Transverse colon (tissue), 4 donors: ENCODE measurements at regions not wholly inside any gene's neighbourhood (a gene's known extent, or its start where the extent isn't known, plus 50 kb on each side); places are given as distances from the start of the nearest gene placed in this dataset.

ENCODE experiments used
- DNase-seq: peaks from one replicate; pipeline ENCODE4 v3.0.0-alpha.2; 2019
- H3K27ac ChIP-seq, 4 donors: fragments of 200-600 bp; sonication (generic); 2 replicates each; pipeline ENCODE4 v1.5.1; 2016 to 2018; ENCODE audit warnings: inconsistent platforms in 4 of 4
- H3K27me3 ChIP-seq: fragments of 200-600 bp; sonication (generic); 2 replicates; pipeline ENCODE4 v1.5.1; 2017; ENCODE audit warnings: inconsistent platforms
- H3K36me3 ChIP-seq, 4 donors: fragments of 200-600 bp; sonication (generic); 2 replicates each; pipeline ENCODE4 v1.5.1; 2017 to 2019; ENCODE audit warnings: inconsistent platforms in 4 of 4
- H3K4me1 ChIP-seq, 4 donors: fragments of 200-600 bp; sonication (generic); 2 replicates each; pipeline ENCODE4 v1.5.1; 2017 to 2020; ENCODE audit warnings: inconsistent platforms in 4 of 4
- H3K4me3 ChIP-seq, 4 donors: fragments of 200-600 bp; sonication (generic); 1 replicate in 1 of 4; 2 replicates in 3 of 4; pipeline versions ENCODE4 v1.5.1 to v1.6.1; 2017 to 2019; ENCODE audit warnings: inconsistent platforms in 4 of 4
- H3K9me3 ChIP-seq, 2 donors: fragments of 200-600 bp; sonication (generic); 2 replicates each; pipeline ENCODE4 v1.5.1; 2017 to 2019; ENCODE audit warnings: inconsistent platforms in 2 of 2
- EP300 ChIP-seq: sonication (generic); formaldehyde crosslinking; IDR thresholded peaks from one replicate; pipeline ENCODE4 v1.6.1; 2017; ENCODE audit warnings: antibody characterized with exemption, low read depth
- POLR2A ChIP-seq: fragments of 450-650 bp; IDR thresholded peaks from one replicate; pipeline ENCODE4 v1.6.1; 2016; ENCODE audit warnings: antibody characterized with exemption, mild to moderate bottlenecking, moderate library complexity
- POLR2AphosphoS5 ChIP-seq, 3 donors: sonication (generic); formaldehyde crosslinking; IDR thresholded peaks; one replicate each; pipeline ENCODE4 v1.6.1; 2016; ENCODE audit warnings: antibody characterized with exemption in 3 of 3
- WGBS, 2 donors: methylation state at CpG; one replicate each; pipeline ENCODE4 v1.1.5; 2018; ENCODE audit warnings: low coverage in 1 of 2; 5-methylcytosine and 5-hydroxymethylcytosine counted together
- in situ Hi-C, 4 donors: fragments of 200-750 bp; cut with MboI; loops; one replicate each; pipeline versions ENCODE4 v1.15.0 to v1.15.1; 2017; ENCODE audit warnings: low sequenced_read_pairs in 3 of 4, low pct_ligation_motif_present in 1 of 4, low pct_unique_long_range_greater_than_20kb in 1 of 4
- intact Hi-C: fragments of 100-400 bp; cut with DNase I; formaldehyde crosslinking; loops from one replicate; pipeline ENCODE4 v1.15.1; 2023; ENCODE audit warnings: low total_unique reads
- TF ChIP-seq, protein P1 (sequence below), 5 experiments: fragments of 200-600 bp in 3 of 5; fragments of 450-650 bp in 2 of 5; sonication (generic) in 3 of 5; IDR thresholded peaks; 1 replicate in 2 of 5; 2 replicates in 3 of 5; pipeline ENCODE4 v1.5.1; 2016 to 2017; ENCODE audit warnings: antibody characterized with exemption in 5 of 5, inconsistent platforms in 3 of 5, mild to moderate bottlenecking in 2 of 5, moderate library complexity in 1 of 5

DNA sequence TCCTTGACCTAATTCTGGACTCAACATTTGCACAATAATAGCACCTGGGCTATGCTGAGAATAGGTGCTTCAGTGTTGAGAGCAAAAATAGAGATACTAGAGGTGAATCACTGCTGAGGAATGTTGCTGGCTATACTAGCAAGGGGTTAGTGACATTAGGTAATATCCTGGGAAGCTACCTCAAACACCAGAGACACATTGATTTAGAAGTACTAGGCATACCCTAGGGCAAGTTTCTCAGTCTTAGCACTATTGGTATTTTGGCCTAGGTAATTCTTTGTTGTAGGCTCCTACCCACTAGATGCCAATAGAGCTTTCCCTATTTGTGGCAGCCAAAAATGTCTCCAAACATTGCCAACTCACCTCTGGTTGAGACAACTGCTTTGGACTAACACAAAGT is 484.0 kb upstream of the MBL2 start:
- intact Hi-C loops, result no loop called here
- in situ Hi-C loops, result no loop called here
- Histone ChIP-seq H3K27ac (no peak overlapping the region), H3K9me3 (no peaks in the 10 kb centered on the region), H3K27me3 (no peaks in the 10 kb centered on the region), H3K4me1 (no peaks in the 10 kb centered on the region), H3K4me3 (no peak overlapping the region), H3K36me3 (no peaks in the 10 kb centered on the region)
- DNase-seq, result no peak
- no peak for TF ChIP-seq EP300
- TF ChIP-seq POLR2AphosphoS5 (IDR thresholded peaks at IDR 0.05), result no peak
- TF ChIP-seq, protein P1, sequence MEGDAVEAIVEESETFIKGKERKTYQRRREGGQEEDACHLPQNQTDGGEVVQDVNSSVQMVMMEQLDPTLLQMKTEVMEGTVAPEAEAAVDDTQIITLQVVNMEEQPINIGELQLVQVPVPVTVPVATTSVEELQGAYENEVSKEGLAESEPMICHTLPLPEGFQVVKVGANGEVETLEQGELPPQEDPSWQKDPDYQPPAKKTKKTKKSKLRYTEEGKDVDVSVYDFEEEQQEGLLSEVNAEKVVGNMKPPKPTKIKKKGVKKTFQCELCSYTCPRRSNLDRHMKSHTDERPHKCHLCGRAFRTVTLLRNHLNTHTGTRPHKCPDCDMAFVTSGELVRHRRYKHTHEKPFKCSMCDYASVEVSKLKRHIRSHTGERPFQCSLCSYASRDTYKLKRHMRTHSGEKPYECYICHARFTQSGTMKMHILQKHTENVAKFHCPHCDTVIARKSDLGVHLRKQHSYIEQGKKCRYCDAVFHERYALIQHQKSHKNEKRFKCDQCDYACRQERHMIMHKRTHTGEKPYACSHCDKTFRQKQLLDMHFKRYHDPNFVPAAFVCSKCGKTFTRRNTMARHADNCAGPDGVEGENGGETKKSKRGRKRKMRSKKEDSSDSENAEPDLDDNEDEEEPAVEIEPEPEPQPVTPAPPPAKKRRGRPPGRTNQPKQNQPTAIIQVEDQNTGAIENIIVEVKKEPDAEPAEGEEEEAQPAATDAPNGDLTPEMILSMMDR (IDR thresholded peaks at IDR 0.05), result no peak
- TF ChIP-seq POLR2A, result no peak

DNA sequence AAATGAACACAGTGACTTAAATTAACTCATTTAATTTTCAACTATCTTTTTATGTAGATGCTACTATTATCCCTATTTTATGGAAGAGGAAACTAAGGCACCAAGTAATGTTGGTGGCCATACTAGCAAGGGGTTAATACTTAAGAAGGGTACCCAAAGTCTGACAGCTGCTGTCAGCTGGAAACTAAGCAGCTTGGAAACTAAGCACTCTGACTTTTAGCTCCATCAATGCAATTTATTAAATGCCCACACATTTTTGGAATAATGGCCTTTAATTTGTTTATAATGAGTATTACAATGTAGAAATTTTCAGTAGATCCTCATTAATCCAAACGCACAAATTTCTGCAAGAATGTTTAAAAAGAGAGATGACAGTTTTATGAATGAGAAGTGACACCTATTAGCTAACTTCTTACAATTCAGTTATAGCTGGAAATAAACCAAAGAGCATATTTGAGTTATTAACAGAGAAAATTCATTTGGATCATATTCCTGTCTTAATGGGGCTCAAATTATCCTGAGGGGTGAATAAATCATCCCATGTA is 483.1 kb upstream of the MBL2 start:
- no peak for TF ChIP-seq POLR2A
- TF ChIP-seq, protein P1 (IDR thresholded peaks at IDR 0.05), result no peak
- TF ChIP-seq EP300, result no peak
- no peak for TF ChIP-seq POLR2AphosphoS5 (IDR thresholded peaks at IDR 0.05)

GRCh38 chr10:53253221-53253620 is 480.6 kb upstream of the MBL2 start:
- no peak for TF ChIP-seq POLR2A
- Histone ChIP-seq H3K4me3 (no peak overlapping the region), H3K9me3 (no peaks in the 10 kb centered on the region), H3K27ac (no peak overlapping the region), H3K27me3 (no peaks in the 10 kb centered on the region), H3K36me3 (no peaks in the 10 kb centered on the region), H3K4me1 (no peaks in the 10 kb centered on the region)
- in situ Hi-C loops, result no loop called here
- intact Hi-C loops, result no loop called here
- DNase-seq, result no peak
- WGBS, 2 donors, result 49 to 71% methylated on average over 1 to 3 of the region's 3 CpGs

More for the DNA sequence above, 483.1 kb upstream of the MBL2 start:
- no peaks in the 10 kb centered on the region for H3K27me3 ChIP-seq
- intact Hi-C loops (no loop called here), in situ Hi-C loops (no loop called here)
- 56 to 64% methylated on average over 1 of the region's 1 CpG for WGBS, 2 donors
- no peak for DNase-seq
- no peaks in the 10 kb centered on the region for H3K36me3 ChIP-seq
- no peaks in the 10 kb centered on the region for H3K9me3 ChIP-seq
- H3K4me1 ChIP-seq, result no peaks in the 10 kb centered on the region
- H3K4me3 ChIP-seq, result no peak overlapping the region
- no peak overlapping the region for H3K27ac ChIP-seq

GRCh38 chr10:53239873-53240272 is 467.3 kb upstream of the MBL2 start:
- TF ChIP-seq, protein P1 (IDR thresholded peaks at IDR 0.05), result no peak
- TF ChIP-seq EP300, result no peak
- no peak for TF ChIP-seq POLR2A
- no peak for TF ChIP-seq POLR2AphosphoS5 (IDR thresholded peaks at IDR 0.05)
- 81 to 82% methylated on average over 4 of the region's 4 CpGs for WGBS, 2 donors
- H3K4me3 ChIP-seq, result no peak overlapping the region
- peaks cover 0 to 6% (median 0%) of the 10 kb centered on the region in 4 donors for H3K4me1 ChIP-seq
- no peaks in the 10 kb centered on the region for H3K9me3 ChIP-seq
- H3K36me3 ChIP-seq, result no peaks in the 10 kb centered on the region
- no peak overlapping the region for H3K27ac ChIP-seq
- no peak for DNase-seq
- in situ Hi-C loops (no loop called here), intact Hi-C loops (no loop called here)
- H3K27me3 ChIP-seq, result no peaks in the 10 kb centered on the region

DNA sequence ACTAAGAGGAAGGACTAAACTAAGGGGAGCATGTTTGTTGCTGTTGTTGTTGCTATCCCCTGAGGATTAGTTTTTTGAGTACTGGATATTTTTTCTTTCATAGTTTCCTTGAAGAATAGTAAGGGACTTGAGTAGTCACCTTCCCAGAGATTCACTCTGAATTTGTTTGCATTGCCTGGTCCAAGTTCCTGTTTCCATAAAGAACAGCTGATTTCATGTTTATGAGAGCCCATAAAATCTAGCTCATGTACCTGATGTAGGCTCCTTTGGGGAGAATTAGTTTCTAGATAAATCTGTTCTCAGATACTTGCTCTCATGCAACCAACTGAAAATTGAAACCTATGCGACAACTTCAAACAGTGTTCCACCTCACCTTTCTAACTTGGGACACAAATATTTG is 464.4 kb upstream of the MBL2 start:
- 27 to 65% methylated on average over 1 of the region's 1 CpG for WGBS, 2 donors
- TF ChIP-seq, protein P1 (IDR thresholded peaks at IDR 0.05), result no peak
- TF ChIP-seq POLR2A (no peak), POLR2AphosphoS5 (IDR thresholded peaks at IDR 0.05) (no peak), EP300 (no peak)
- H3K27ac ChIP-seq, result no peak overlapping the region
- peaks cover 0 to 6% (median 0%) of the 10 kb centered on the region in 4 donors for H3K4me1 ChIP-seq
- no peaks in the 10 kb centered on the region for H3K36me3 ChIP-seq
- H3K9me3 ChIP-seq, result no peaks in the 10 kb centered on the region
- no peak overlapping the region for H3K4me3 ChIP-seq
- no peaks in the 10 kb centered on the region for H3K27me3 ChIP-seq
- intact Hi-C loops, result no loop called here
- DNase-seq, result no peak
- in situ Hi-C loops, result no loop called here
